GM13977 (cell line): ENCODE measurements at regions not wholly inside any gene's neighbourhood (a gene's known extent, or its start where the extent isn't known, plus 50 kb on each side); places are given as distances from the start of the nearest gene placed in this dataset.

Experiments
- DNase-seq: peaks from one replicate; pipeline ENCODE4 v3.0.0; 2012; ENCODE audit warnings: low spot score
- in situ Hi-C: fragments of 300-500 bp; cut with MboI; formaldehyde crosslinking; loops from one replicate; pipeline ENCODE4 v1.12.0; 2022; ENCODE audit warnings: low sequenced_read_pairs, low pct_unique_long_range_greater_than_20kb, mixed read lengths, inconsistent platforms; ENCODE audit not compliant: unreplicated experiment
- TF ChIP-seq, protein P1 (sequence below): IDR thresholded peaks from 2 replicates; pipeline ENCODE4 v1.5.1; 2012; ENCODE audit warnings: mild to moderate bottlenecking, control low read depth; ENCODE audit not compliant: insufficient read depth; ENCODE audit errors: extremely low read depth, missing control alignments

GRCh38 chr9:1231998-1232919, 182.1 kb downstream of the DMRT2 start:
- in situ Hi-C loops, result no loop called here
- no peak for DNase-seq
- TF ChIP-seq, protein P1, sequence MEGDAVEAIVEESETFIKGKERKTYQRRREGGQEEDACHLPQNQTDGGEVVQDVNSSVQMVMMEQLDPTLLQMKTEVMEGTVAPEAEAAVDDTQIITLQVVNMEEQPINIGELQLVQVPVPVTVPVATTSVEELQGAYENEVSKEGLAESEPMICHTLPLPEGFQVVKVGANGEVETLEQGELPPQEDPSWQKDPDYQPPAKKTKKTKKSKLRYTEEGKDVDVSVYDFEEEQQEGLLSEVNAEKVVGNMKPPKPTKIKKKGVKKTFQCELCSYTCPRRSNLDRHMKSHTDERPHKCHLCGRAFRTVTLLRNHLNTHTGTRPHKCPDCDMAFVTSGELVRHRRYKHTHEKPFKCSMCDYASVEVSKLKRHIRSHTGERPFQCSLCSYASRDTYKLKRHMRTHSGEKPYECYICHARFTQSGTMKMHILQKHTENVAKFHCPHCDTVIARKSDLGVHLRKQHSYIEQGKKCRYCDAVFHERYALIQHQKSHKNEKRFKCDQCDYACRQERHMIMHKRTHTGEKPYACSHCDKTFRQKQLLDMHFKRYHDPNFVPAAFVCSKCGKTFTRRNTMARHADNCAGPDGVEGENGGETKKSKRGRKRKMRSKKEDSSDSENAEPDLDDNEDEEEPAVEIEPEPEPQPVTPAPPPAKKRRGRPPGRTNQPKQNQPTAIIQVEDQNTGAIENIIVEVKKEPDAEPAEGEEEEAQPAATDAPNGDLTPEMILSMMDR, result no peak

DNA sequence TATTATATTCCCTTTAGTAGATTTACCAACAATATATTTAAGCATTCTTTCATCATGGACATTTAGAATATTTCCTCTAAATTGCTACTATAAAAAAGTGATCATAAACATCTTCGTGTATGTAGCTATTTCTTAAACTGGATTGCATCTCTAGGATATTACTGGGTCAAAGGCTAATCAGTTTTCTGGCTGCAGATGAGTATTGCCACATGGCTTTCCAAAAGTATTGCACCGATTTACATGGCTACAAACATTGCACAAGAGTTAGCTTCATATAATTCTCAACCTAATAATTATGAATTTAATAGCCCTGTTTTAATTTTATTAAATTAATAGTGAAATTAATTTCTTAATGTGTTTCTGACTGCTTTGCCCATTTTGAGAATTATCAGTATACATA, 183.4 kb downstream of the DMRT2 start:
- in situ Hi-C loops, result no loop called here
- no peak for DNase-seq
- TF ChIP-seq, protein P1, result no peak

- in situ Hi-C loops, result no loop called here
- TF ChIP-seq, protein P1, result no peak
- no peak for DNase-seq
Observed at GRCh38 chr9:1235650-1236049, 185.5 kb downstream of the DMRT2 start.

DNA sequence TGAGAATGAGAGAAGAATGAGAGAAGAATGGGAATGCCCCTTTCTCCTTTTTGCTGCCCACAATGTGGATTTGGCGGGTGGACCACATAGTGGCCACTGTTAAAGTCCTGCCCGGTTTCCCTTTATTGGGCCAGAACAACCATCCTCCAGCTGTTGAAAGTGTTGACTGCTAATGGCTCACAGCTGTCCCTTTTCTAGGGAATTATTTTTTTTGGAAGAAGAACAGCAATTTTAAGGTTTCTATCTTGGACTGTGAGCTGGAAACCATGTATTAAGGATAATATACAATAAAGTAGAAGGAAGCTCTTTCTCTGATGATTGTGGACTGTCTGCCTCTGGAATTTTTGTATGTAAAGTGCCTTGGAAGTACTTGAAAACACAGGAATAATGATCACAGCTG, 185.9 kb downstream of the DMRT2 start:
- in situ Hi-C loops, result no loop called here
- TF ChIP-seq, protein P1, result no peak
- DNase-seq, result no peak

DNA sequence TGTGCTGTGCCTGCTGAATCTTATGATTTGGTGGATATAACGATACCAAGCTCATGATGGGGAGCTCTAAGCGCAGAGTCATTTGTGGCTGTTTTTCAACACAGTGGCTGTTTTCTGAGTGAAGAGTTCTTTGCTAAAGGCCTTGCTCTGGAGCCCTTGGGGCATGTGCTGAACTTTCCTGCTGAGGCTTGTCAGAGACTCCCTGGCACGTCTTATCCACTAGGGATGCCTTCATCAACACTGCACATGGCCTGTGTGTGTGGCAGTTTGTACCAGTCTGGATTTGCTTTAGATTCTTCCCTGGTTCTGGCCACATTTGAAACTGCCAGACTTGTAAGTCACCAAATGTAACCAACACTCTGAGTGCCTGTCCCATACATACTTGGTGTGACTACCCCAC, 188.2 kb downstream of the DMRT2 start:
- DNase-seq, result no peak
- in situ Hi-C loops, result no loop called here
- TF ChIP-seq, protein P1, result no peak

- TF ChIP-seq, protein P1, result no peak
- no peak for DNase-seq
- in situ Hi-C loops, result no loop called here
Observed at GRCh38 chr9:1248743-1249142, 198.6 kb downstream of the DMRT2 start.
